Adrenal gland (tissue), 9 donors: ENCODE measurements at regions not wholly inside any gene's neighbourhood (a gene's known extent, or its start where the extent isn't known, plus 50 kb on each side); places are given as distances from the start of the nearest gene placed in this dataset.
"Not testable (repeated sequence)": the region's sequence is repeated elsewhere in the genome, so short reads cannot be mapped to it uniquely, and the experiment has no call there.

Experiments
- DNase-seq, 7 donors: peaks; one replicate each; pipeline ENCODE4 v3.0.0-alpha.2; 2019 to 2020
- H3K27ac ChIP-seq, 5 donors: fragments of 200-600 bp; sonication (generic) in 4 of 5; 1 replicate in 3 of 5; 2 replicates in 2 of 5; pipeline versions ENCODE4 v1.5.1 to v1.8.0; 2016 to 2020; ENCODE audit warnings: mild to moderate bottlenecking in 1 of 5
- H3K27me3 ChIP-seq: fragments of 200-600 bp; 2 replicates; pipeline ENCODE4 v1.8.0; 2021
- H3K36me3 ChIP-seq, 2 donors: fragments of 200-600 bp; replicated peaks in 1 of 2; 1 replicate in 1 of 2; 2 replicates in 1 of 2; pipeline versions ENCODE4 v1.5.1 to v1.8.0; 2018 to 2022
- H3K4me1 ChIP-seq, 2 donors: fragments of 200-600 bp; replicated peaks in 1 of 2; 1 replicate in 1 of 2; 2 replicates in 1 of 2; pipeline versions ENCODE4 v1.5.1 to v1.8.0; 2018 to 2021
- H3K4me3 ChIP-seq, 4 donors: fragments of 200-600 bp; sonication (generic) in 3 of 4; one replicate each; pipeline ENCODE4 v1.5.1; 2016 to 2018
- H3K9me3 ChIP-seq, 3 donors: fragments of 200-600 bp; sonication (generic) in 1 of 3; replicated peaks in 1 of 3; 1 replicate in 2 of 3; 2 replicates in 1 of 3; pipeline versions ENCODE4 v1.5.1 to v1.8.0; 2016 to 2021
- CTCF ChIP-seq, 6 experiments: fragments of 450-650 bp in 4 of 6; fragments of 200-600 bp in 2 of 6; sonication (generic) in 1 of 6; IDR thresholded peaks; 1 replicate in 5 of 6; 2 replicates in 1 of 6; pipeline versions ENCODE4 v1.5.1 to v1.8.0; 2016 to 2021; ENCODE audit warnings: antibody characterized with exemption in 6 of 6, mild to moderate bottlenecking in 2 of 6, moderate library complexity in 1 of 6
- POLR2A ChIP-seq, 2 donors: fragments of 450-650 bp; IDR thresholded peaks; one replicate each; pipeline ENCODE4 v1.6.1; 2017; ENCODE audit warnings: antibody characterized with exemption in 2 of 2, mild to moderate bottlenecking in 2 of 2, moderate library complexity in 1 of 2
- WGBS, 4 donors: extraction: QIAGEN DNeasy Blood & Tissue Kit in 2 of 4; methylation state at CpG; one replicate each; pipeline versions ENCODE4 v1.1.5 to v1.1.7; 2013 to 2017; 5-methylcytosine and 5-hydroxymethylcytosine counted together
- intact Hi-C, 2 donors: fragments of 100-400 bp; cut with DNase I; formaldehyde crosslinking; loops; one replicate each; pipeline versions ENCODE4 v1.14.1 to v1.15.0; 2022 to 2023
- donor health status: healthy with polysubstance abuse.
- donor health status: Bipolar disorder and iron deficiency.
- donor health status: DM: yes; HTN: yes; CAD: no.
- donor health status: DM: no; HTN: no; CAD: no.
- donor health status: DM: no; HTN: no; CAD: no.

- Histone ChIP-seq H3K27me3 (peaks cover 6% of the 10 kb centered on the region), H3K4me1 (peaks cover 0 to 7% of the 10 kb centered on the region in 2 donors), H3K9me3 (no peaks in the 10 kb centered on the region), H3K36me3 (no peaks in the 10 kb centered on the region), H3K4me3 (no peak overlapping the region), H3K27ac (no peak overlapping the region)
- intact Hi-C loops, result no loop called here
- TF ChIP-seq POLR2A (IDR thresholded peaks at IDR 0.05), result no peak
- TF ChIP-seq CTCF (IDR thresholded peaks at IDR 0.05), result no peak
- DNase-seq, result no peak
These were observed 91.3 kb downstream of the ZNF467 start for GRCh38 chr7:149682038-149682437.

GRCh38 chr7:149681274-149681673, 92.1 kb downstream of the ZNF467 start:
- WGBS, 4 donors, result 33 to 50% (median 45%) methylated on average over 1 of the region's 1 CpG
- TF ChIP-seq POLR2A (IDR thresholded peaks at IDR 0.05), result no peak
- TF ChIP-seq CTCF (IDR thresholded peaks at IDR 0.05), result no peak
- intact Hi-C loops, result no loop called here

GRCh38 chr7:149680331-149681025, 92.9 kb downstream of the ZNF467 start:
- TF ChIP-seq CTCF (IDR thresholded peaks at IDR 0.05), result no peak
- TF ChIP-seq POLR2A (IDR thresholded peaks at IDR 0.05), result no peak
- DNase-seq, result no peak
- Histone ChIP-seq H3K36me3 (no peaks in the 10 kb centered on the region), H3K9me3 (no peaks in the 10 kb centered on the region), H3K27me3 (peaks cover 6% of the 10 kb centered on the region), H3K27ac (no peak overlapping the region), H3K4me3 (no peak overlapping the region), H3K4me1 (peaks cover 0 to 3% of the 10 kb centered on the region in 2 donors)
- intact Hi-C loops, result no loop called here
- WGBS, 4 donors, result 47 to 69% (median 61%) methylated on average over 2 of the region's 2 CpGs

More at GRCh38 chr7:149681274-149681673, 92.1 kb downstream of the ZNF467 start:
- H3K4me3 ChIP-seq, result no peak overlapping the region
- peaks cover 6% of the 10 kb centered on the region for H3K27me3 ChIP-seq
- H3K9me3 ChIP-seq, result no peaks in the 10 kb centered on the region
- H3K27ac ChIP-seq, result no peak overlapping the region
- H3K4me1 ChIP-seq, result peaks cover 0 to 7% of the 10 kb centered on the region in 2 donors
- H3K36me3 ChIP-seq, result no peaks in the 10 kb centered on the region
- DNase-seq, result no peak

GRCh38 chr7:149674728-149675385, 98.5 kb downstream of the ZNF467 start:
- H3K36me3 ChIP-seq, H3K9me3 ChIP-seq, H3K27ac ChIP-seq, H3K4me1 ChIP-seq, DNase-seq, H3K4me3 ChIP-seq, H3K27me3 ChIP-seq: not testable (repeated sequence)
- WGBS, 4 donors, result 66 to 87% (median 77%) methylated on average over 8 to 10 of the region's 10 CpGs
- intact Hi-C loops, result loop anchor here (5.0 kb wide), 2 partner anchors 67 to 72 kb away; no protein-coding TSS in a partner anchor
